CD4-positive, alpha-beta T cell treated with Interleukin-17A for 4 hours (primary cell): ENCODE measurements at regions not wholly inside any gene's neighbourhood (a gene's known extent, or its start where the extent isn't known, plus 50 kb on each side); places are given as distances from the start of the nearest gene placed in this dataset.

Source experiments
- DNase-seq: peaks from one replicate; pipeline ENCODE4 v3.0.0-alpha.2; 2020; ENCODE audit warnings: mixed read lengths

DNA sequence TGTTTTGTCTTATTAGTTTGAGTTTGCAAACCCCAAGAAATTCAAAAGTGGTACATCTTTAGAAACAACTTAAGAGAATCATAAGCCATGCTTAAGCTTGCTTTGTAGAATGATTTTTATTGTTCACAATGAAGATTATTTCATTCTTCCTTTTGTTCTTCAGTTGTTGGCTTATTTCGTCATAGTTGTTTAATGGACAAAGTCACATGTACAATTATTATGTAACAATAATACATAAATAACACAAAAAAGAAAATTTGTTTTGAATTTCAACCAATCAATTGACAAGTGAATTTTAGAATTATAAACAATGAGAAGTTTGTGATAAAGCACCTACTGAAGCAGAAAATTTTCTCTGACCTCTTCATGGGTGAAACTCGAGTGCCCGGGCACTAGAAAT, 111.8 kb upstream of the IGF1 start:
- no peak for DNase-seq

- no peak for DNase-seq
These were observed 92.9 kb upstream of the IGF1 start for GRCh38 chr12:102573237-102573636.

GRCh38 chr12:102571889-102572288, 91.5 kb upstream of the IGF1 start:
- no peak for DNase-seq

DNA sequence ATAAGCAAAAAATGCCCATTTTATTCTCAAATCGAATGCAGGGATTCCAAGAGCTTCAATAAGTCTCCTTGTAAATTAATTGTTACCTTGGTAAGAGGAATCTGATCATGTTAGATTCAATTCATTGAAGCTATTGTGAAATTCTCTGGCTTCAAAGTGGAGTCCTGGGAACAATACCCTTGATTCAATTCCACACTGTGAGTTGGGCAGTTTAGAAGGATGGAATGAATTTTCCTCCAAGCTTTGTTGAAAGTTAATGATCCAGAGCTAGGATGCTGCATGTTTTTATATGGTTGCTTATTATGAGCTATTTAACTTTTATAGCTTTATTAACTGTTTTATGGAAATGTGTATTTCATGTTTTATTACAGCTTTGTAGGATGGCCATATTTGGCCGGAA, 89.9 kb upstream of the IGF1 start:
- no peak for DNase-seq

DNA sequence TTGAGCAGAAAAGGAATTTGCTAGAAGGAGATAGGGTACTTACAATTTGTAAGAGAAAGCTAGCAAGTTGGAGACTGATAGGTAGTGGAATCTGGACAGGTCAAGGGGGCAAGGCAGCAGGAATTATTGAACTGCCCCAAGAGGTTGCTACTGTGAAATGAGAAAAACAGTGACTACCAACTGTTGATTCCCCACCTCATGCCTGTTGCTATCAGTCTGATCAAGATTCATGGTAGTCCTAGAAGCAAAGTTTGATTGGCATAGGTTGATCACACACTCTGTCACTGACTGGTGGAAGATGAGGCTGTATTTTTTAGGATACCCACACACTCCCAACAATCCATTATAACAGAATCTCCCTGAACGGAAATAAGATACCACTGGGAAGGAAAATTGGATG, 89.4 kb upstream of the IGF1 start:
- no peak for DNase-seq

GRCh38 chr12:102568276-102568675, 87.9 kb upstream of the IGF1 start:
- DNase-seq: no peak

DNA sequence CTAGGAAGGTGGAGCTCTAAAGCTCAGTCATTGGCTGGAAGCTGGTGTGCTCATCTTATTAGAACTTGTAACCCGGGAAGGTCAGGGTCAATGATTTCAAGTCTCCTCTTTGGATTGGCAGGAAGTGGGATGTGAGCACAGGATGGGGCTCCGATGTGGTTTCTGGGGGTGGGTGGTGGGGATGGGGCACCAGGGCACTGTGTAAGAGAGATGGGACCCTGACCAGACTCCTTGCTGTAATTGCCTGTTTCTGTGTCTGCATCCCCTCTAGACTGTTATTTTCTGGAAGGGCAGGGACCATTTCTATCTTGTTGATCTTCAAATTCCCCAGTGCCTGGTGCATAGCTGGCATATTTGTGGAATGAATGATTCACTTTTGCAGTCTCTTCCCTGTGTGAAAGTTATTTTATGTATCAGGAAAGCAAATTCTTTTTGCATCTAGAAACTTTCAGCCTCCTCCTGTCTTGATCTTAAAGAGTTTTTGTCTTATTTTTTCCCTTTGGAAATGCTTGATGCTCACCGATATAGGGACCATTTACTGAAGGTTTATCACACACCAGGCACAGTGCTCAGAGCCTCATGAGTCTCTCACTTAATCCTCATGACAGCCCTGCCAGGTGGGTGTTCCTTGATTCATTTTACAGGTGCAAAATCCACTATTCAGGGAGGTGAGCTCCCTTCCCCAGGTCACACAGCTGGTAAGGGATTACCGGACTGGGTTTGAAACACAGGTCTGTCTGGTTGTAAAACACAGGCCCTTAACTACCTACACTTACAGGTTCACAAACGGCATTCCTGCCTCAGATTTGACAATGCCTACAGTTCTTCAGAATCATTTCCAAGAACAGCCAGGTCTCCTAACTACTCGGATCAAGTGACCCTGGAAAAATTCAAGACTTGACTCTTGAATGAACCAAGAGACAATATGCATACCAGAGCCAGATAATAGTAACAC, 86.9 kb upstream of the IGF1 start:
- no peak for DNase-seq

DNA sequence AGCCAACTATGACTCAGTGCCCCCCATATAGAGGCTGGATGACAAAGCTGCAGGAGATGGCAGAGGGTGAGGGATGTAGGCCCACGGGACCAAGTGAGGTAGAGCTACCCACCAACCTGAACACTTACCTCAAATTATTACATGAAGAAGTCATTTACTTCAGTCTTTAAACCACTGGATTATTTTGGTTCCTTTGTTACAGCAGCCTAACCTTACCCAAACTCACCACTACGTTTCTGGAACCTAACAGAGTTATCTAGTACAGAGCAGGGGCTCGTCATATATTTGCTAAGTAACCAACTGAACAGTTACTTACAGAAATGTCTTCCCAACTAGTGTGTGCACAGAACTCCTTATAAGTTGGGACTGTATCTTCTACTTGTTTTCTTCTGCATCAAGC, 85.2 kb upstream of the IGF1 start:
- no peak for DNase-seq

GRCh38 chr12:102564026-102564425, 83.7 kb upstream of the IGF1 start:
- DNase-seq: no peak

GRCh38 chr12:102562836-102563425, 82.6 kb upstream of the IGF1 start:
- no peak for DNase-seq

GRCh38 chr12:102551186-102551585, 70.8 kb upstream of the IGF1 start:
- DNase-seq: no peak

GRCh38 chr12:102549691-102550090, 69.3 kb upstream of the IGF1 start:
- DNase-seq: no peak

DNA sequence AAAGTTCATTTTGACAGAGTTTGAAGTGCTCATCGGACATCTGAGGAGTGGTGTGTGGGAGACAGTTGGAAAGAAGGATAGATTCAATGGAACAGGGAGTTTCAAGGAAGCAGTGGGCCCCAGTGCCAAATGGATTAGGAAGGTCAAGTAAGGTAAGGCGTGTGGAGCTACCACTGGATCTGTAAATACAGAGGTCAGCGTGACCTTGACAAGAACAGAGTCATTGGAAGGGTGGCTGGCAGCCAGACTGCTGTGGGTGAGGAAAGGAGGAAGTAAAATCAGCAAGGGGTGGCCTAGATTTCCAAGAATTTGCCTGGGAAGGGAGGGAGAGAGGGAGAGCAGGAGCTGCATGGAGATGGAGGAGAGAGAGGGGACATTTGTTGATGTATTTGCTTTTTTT, 68.2 kb upstream of the IGF1 start:
- DNase-seq: no peak

DNA sequence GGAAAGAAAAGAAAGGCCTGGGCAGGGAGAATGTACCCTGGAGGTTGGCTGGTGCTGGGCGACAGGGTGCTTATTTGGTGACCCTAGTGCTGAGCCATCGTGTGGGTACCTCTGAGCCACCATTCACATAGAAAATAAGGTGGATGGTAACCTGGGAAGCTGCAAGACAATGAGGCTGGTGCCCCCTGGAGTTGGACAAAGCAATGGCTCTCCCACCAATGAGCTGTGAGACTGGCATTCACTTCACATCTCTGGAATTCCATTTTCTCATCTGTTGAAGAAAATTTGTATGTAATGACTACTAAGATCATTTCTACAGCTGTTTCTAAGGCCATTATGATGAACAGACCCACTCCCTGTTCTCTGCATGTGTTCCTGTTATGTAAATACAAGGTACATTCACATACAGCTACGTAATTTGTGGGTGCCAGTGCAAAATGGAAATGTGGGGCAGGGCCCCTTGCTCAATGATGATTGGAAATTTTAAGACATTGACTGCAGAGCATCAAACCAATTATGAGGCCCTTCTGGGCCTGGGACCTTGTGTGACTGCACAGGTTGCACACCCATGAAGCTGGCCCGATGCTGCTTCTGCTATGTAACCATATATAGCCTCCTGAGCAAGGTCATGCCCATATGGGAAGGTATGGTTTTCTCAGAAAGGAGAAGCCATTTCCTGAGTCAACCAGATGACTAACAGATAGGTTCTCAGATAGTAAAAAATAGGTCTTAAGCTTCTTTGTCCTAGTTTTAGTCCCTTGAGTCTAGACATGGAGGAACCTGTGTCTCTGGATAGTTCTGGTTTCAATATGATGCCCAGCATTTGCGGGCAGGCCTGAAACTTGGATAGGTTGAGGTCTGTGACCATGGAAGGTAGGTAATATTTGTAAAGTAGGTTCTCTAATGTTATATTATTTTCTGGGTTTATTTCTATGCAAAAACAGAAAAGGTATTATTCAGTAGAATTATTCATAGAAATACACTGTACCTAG, 63.4 kb upstream of the IGF1 start:
- DNase-seq: no peak

DNA sequence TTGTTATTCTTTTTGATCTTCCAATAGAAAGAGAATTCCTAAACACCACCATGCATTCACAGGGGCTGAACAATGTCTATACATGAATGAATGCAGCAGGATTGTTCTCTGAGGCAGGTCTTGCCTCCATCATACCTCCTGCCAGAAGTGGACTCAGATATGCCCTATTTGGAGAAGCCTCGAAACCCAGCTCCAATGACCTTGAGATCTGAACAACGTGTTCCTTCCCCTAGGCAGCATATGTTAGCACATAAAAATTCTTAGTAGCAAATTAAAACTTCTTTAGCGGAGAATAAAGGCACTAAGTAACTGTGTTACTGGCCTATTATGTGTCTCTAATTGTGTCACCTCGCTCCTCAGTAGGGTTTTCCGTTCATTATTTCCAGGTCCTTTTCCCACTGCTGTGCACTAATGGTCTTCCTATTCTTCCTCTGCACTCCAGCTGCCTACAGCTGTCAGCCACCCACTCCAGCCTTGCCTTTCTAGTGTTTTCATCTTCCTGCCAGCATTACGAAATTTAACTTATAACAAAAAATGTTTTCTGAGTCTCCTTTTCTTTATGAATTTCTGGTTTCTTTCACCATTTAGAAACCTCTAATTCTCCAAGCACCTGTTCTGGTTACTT, 62.6 kb upstream of the IGF1 start:
- DNase-seq: no peak

DNA sequence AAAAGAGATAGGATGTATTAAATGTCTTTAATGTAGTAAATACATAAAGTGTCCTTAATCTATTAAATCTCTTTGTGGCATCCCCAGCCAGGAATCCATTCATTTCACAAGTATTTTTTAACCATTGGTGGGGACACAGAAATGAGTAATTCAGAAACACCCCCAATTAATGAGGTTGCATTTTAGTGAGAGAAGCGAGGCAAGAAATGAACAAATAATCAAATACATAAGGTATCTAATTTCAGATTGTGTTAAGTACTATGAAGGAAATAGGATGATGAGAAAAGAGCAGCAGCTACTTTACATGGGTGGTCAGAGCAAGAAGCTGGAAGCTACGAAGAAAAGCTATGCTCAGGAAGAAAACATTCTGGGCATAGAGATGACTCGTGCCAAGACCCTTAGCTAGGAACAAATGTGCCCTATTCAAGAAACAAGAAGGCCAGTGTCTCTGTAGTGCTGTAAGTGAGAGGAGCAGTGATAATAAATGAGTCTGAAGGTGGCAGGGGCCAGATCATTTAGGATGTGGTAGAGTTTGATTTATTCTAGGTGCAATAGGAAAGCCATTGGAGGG, 60.5 kb upstream of the IGF1 start:
- DNase-seq: no peak

- no peak for DNase-seq
These were observed 59.5 kb upstream of the IGF1 start for GRCh38 chr12:102539651-102540553.

DNA sequence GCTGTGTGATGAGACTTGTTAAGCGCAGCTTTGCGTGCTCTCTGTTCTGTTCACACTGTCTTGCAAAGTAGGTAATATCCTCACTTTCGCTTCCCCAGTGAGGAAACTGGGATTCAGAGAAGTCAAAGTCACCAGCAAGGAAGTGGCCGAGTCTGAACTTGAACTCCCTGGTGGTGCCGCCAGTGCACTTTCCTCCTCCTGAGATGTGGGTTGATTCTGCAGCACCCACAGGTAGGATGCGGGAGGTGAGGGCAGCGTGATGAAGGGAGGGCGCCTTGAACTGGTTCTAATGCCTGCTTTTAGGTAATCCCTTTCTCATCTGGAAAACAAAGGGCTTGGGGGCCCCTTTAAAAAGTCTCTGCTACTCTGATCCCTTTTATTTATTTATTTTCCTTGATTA, 54.9 kb upstream of the IGF1 start:
- no peak for DNase-seq

GRCh38 chr12:102534899-102535298, 54.5 kb upstream of the IGF1 start:
- DNase-seq: no peak

DNA sequence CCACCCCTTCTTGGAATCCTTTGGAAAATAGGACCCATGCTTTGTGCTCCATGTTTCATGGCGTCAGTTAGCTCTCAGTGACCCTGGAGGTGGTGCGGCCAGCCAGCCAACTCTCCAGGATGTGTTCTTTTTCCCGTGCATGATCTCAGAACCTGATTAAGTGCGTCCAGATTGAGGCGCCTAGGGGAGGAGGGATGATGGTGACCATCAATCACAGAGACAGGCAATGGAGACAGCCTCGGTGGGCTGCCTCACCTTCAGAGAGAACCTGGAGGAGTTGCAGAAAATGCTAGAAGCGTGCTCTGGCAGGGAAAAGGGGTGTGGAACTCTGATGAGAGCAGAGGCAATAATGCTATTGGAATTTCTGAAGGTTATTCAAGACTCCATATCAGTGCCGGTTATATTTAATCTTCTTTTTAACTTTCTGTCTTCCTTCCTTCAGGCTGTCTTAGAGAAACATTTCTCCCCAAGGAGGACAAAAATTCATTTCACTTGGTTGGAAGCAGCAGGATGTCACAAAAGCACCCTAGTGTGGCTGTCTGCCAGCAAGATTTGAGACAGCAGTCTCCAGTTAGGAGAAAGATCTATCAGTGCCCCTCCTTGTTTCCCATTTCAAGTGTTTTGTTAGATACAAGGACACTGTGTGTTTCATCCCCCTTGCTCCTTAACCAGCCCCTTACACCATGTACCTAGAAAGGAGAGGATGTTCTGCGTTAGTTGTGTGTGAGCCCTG, 53.3 kb upstream of the IGF1 start:
- no peak for DNase-seq
